Astrocyte (in vitro differentiated cells and primary cell): ENCODE measurements at regions not wholly inside any gene's neighbourhood (a gene's known extent, or its start where the extent isn't known, plus 50 kb on each side); places are given as distances from the start of the nearest gene placed in this dataset.
"Not testable (repeated sequence)": the region's sequence is repeated elsewhere in the genome, so short reads cannot be mapped to it uniquely, and the experiment has no call there.

ENCODE experiments used
- CTCF ChIP-seq: IDR thresholded peaks from 2 replicates; pipeline ENCODE4 v1.5.1; 2011; ENCODE audit warnings: low read depth, mild to moderate bottlenecking, inconsistent platforms, low read length, moderate library complexity; ENCODE audit not compliant: insufficient read depth
- EZH2 ChIP-seq: IDR thresholded peaks from 2 replicates; pipeline ENCODE4 v1.6.1; 2012; ENCODE audit warnings: mild to moderate bottlenecking, low read length, inconsistent platforms; ENCODE audit not compliant: insufficient read depth

GRCh38 chr1:99404399-99404798 is 140.1 kb downstream of the PLPPR4 start:
- not testable (repeated sequence) for TF ChIP-seq CTCF, EZH2
